Upper lobe of left lung (tissue), 4 donors: ENCODE measurements at regions not wholly inside any gene's neighbourhood (a gene's known extent, or its start where the extent isn't known, plus 50 kb on each side); places are given as distances from the start of the nearest gene placed in this dataset.

Source experiments
- CTCF ChIP-seq, 6 experiments: fragments of 450-650 bp in 4 of 6; fragments of 200-600 bp in 2 of 6; sonication (generic) in 2 of 6; IDR thresholded peaks; one replicate each; pipeline ENCODE4 v1.5.1; 2016 to 2019; ENCODE audit warnings: antibody characterized with exemption in 6 of 6
- POLR2A ChIP-seq, 4 donors: fragments of 450-650 bp; IDR thresholded peaks; one replicate each; pipeline ENCODE4 v1.5.1; 2016 to 2017; ENCODE audit warnings: antibody characterized with exemption in 4 of 4, mild to moderate bottlenecking in 2 of 4
- POLR2AphosphoS5 ChIP-seq, 2 donors: sonication (generic); formaldehyde crosslinking; IDR thresholded peaks; one replicate each; pipeline ENCODE4 v1.5.1; 2017; ENCODE audit warnings: antibody characterized with exemption in 2 of 2

GRCh38 chr17:78300962-78301820, 58.7 kb downstream of the SOCS3 start:
- TF ChIP-seq POLR2A (IDR thresholded peaks at IDR 0.05) (no peak), CTCF (IDR thresholded peaks at IDR 0.05) (no peak), POLR2AphosphoS5 (IDR thresholded peaks at IDR 0.05) (no peak)
